SK-N-SH treated with all-trans-retinoic acid at 6 μM for 48 hours (cell line): ENCODE measurements at regions not wholly inside any gene's neighbourhood (a gene's known extent, or its start where the extent isn't known, plus 50 kb on each side); places are given as distances from the start of the nearest gene placed in this dataset.

ENCODE experiments used
- ATAC-seq: fragments of 200-7000 bp; cut with Tn5 transposase; 3 replicates; pipeline ENCODE4 v1.9.1; 2020; ENCODE audit warnings: mild to moderate bottlenecking, moderate library complexity
- ARNTL ChIP-seq: fragments of 450-650 bp; formaldehyde crosslinking; IDR thresholded peaks from 2 replicates; pipeline ENCODE4 v1.5.0; 2020; ENCODE audit warnings: low read depth, mild to moderate bottlenecking, moderate library complexity, borderline replicate concordance
- CSRNP3 ChIP-seq: fragments of 250-450 bp; sonication (Bioruptor Pico); IDR thresholded peaks from 2 replicates; pipeline ENCODE4 v1.5.1; 2021; ENCODE audit warnings: mild to moderate bottlenecking, moderate library complexity
- ESRRG ChIP-seq: fragments of 250-450 bp; sonication (Bioruptor Pico); IDR thresholded peaks from 2 replicates; pipeline ENCODE4 v1.6.1; 2021; ENCODE audit warnings: mild to moderate bottlenecking
- GLIS3 ChIP-seq: fragments of 250-450 bp; sonication (Bioruptor Pico); IDR thresholded peaks from 2 replicates; pipeline ENCODE4 v1.5.0; 2020; ENCODE audit warnings: mild to moderate bottlenecking, moderate library complexity
- ISL1 ChIP-seq: fragments of 250-450 bp; sonication (Bioruptor Pico); IDR thresholded peaks from 2 replicates; pipeline ENCODE4 v2.1.2; 2022; ENCODE audit warnings: mild to moderate bottlenecking, moderate library complexity
- OSR1 ChIP-seq: fragments of 250-450 bp; sonication (Bioruptor Pico); IDR thresholded peaks from 2 replicates; pipeline ENCODE4 v1.8.0; 2022; ENCODE audit warnings: moderate library complexity, mild to moderate bottlenecking, inconsistent platforms
- PATZ1 ChIP-seq: fragments of 250-450 bp; sonication (Bioruptor Pico); IDR thresholded peaks from 2 replicates; pipeline ENCODE4 v1.8.0; 2020; ENCODE audit warnings: mild to moderate bottlenecking, moderate library complexity, borderline replicate concordance
- POU6F1 ChIP-seq: fragments of 250-450 bp; sonication (Bioruptor Pico); IDR thresholded peaks from 2 replicates; pipeline ENCODE4 v1.8.0; 2021; ENCODE audit warnings: low read depth, mild to moderate bottlenecking, moderate library complexity, borderline replicate concordance
- PPARA ChIP-seq: fragments of 250-450 bp; sonication (Bioruptor Pico); IDR thresholded peaks from 2 replicates; pipeline ENCODE4 v1.5.0; 2020; ENCODE audit warnings: mild to moderate bottlenecking, borderline replicate concordance
- RARB ChIP-seq: fragments of 250-450 bp; sonication (Bioruptor Pico); IDR thresholded peaks from 2 replicates; pipeline ENCODE4 v1.8.0; 2021; ENCODE audit warnings: mild to moderate bottlenecking, moderate library complexity
- SNAI2 ChIP-seq: fragments of 250-450 bp; sonication (Bioruptor Pico); IDR thresholded peaks from 2 replicates; pipeline ENCODE4 v1.5.0; 2020; ENCODE audit warnings: mild to moderate bottlenecking, moderate library complexity
- TOX ChIP-seq: fragments of 250-450 bp; sonication (Bioruptor Pico); IDR thresholded peaks from 2 replicates; pipeline ENCODE4 v1.8.0; 2021; ENCODE audit warnings: mild to moderate bottlenecking, moderate library complexity, borderline replicate concordance
- TSHZ2 ChIP-seq: fragments of 250-450 bp; sonication (Bioruptor Pico); IDR thresholded peaks from 2 replicates; pipeline ENCODE4 v1.5.0; 2020; ENCODE audit warnings: mild to moderate bottlenecking, moderate library complexity
- ZC3H10 ChIP-seq: fragments of 250-450 bp; sonication (Bioruptor Pico); IDR thresholded peaks from 2 replicates; pipeline ENCODE4 v1.5.1; 2021; ENCODE audit warnings: mild to moderate bottlenecking, moderate library complexity
- ZFP3 ChIP-seq: fragments of 250-450 bp; sonication (Bioruptor Pico); IDR thresholded peaks from 2 replicates; pipeline ENCODE4 v1.5.0; 2020; ENCODE audit warnings: mild to moderate bottlenecking, moderate library complexity
- ZFP30 ChIP-seq: fragments of 450-650 bp; formaldehyde crosslinking; IDR thresholded peaks from 2 replicates; pipeline ENCODE4 v1.5.0; 2022; ENCODE audit warnings: mild to moderate bottlenecking, moderate library complexity
- ZNF565 ChIP-seq: fragments of 450-650 bp; formaldehyde crosslinking; conservative IDR thresholded peaks from 2 replicates; pipeline ENCODE4 v1.5.0; 2020; ENCODE audit warnings: low read depth, mild to moderate bottlenecking, moderate library complexity
- ZNF70 ChIP-seq: fragments of 450-650 bp; formaldehyde crosslinking; IDR thresholded peaks from 2 replicates; pipeline ENCODE4 v1.5.0; 2020; ENCODE audit warnings: mild to moderate bottlenecking, moderate library complexity
- ZNF8 ChIP-seq: fragments of 450-650 bp; formaldehyde crosslinking; IDR thresholded peaks from 2 replicates; pipeline ENCODE4 v1.5.0; 2020; ENCODE audit warnings: mild to moderate bottlenecking, moderate library complexity

GRCh38 chrX:68994135-68994890, 165.5 kb downstream of the EFNB1 start:
- TF ChIP-seq TSHZ2 (CRISPR knock-in tag) (no peak), ZC3H10 (CRISPR knock-in tag) (no peak), ZNF565 (CRISPR knock-in tag) (no peak), CSRNP3 (no peak), SNAI2 (CRISPR knock-in tag) (no peak)
- TF ChIP-seq, all 23 proteins: peak for 0
- no peak for ATAC-seq

GRCh38 chrX:68992821-68993397, 164.1 kb downstream of the EFNB1 start:
- ATAC-seq: no peak
- TF ChIP-seq CSRNP3: no peak
- TF ChIP-seq ZNF70 (CRISPR knock-in tag): no peak
- no peak for TF ChIP-seq ZC3H10 (CRISPR knock-in tag)
- TF ChIP-seq RARB (CRISPR knock-in tag): no peak
- no peak for TF ChIP-seq PATZ1 (CRISPR knock-in tag)
- TF ChIP-seq TOX: no peak
- TF ChIP-seq OSR1: no peak
- TF ChIP-seq TSHZ2 (CRISPR knock-in tag): no peak
- TF ChIP-seq ARNTL (CRISPR knock-in tag): no peak
- no peak for TF ChIP-seq ISL1 (CRISPR knock-in tag)
- TF ChIP-seq ZFP30: no peak
- TF ChIP-seq PPARA (CRISPR knock-in tag): no peak
- TF ChIP-seq GLIS3 (CRISPR knock-in tag): no peak
- no peak for TF ChIP-seq ZNF8 (CRISPR knock-in tag)
- TF ChIP-seq POU6F1 (CRISPR knock-in tag): no peak
- TF ChIP-seq ESRRG (CRISPR knock-in tag): no peak
- no peak for TF ChIP-seq ZFP3 (CRISPR knock-in tag)
- TF ChIP-seq, all 23 proteins: peak for 0
